ENCODE measurements at regions not wholly inside any gene's neighbourhood (a gene's known extent, or its start where the extent isn't known, plus 50 kb on each side); places are given as distances from the start of the nearest gene placed in this dataset.

GRCh38 chr14:65892315-65892714 lies 479.8 kb downstream of the FUT8 start (continued):
- TF ChIP-seq POU6F1 (CRISPR knock-in tag; IDR thresholded peaks at IDR 0.05; ENCODE audit: borderline replicate concordance, low read depth) (no peak), SNAI2 (CRISPR knock-in tag; IDR thresholded peaks at IDR 0.05) (no peak)

- TF ChIP-seq ZNF8 (CRISPR knock-in tag; IDR thresholded peaks at IDR 0.05), result no peak
- no peak for TF ChIP-seq ZNF565 (CRISPR knock-in tag; conservative IDR thresholded peaks at IDR 0.05; ENCODE audit: low read depth)
- TF ChIP-seq BACH2 (CRISPR knock-in tag; IDR thresholded peaks at IDR 0.05; ENCODE audit: borderline replicate concordance), result no peak
- no peak for TF ChIP-seq RARB (CRISPR knock-in tag; IDR thresholded peaks at IDR 0.05)
- TF ChIP-seq ARNTL (CRISPR knock-in tag; IDR thresholded peaks at IDR 0.05; ENCODE audit: borderline replicate concordance, low read depth), result no peak
- no peak for TF ChIP-seq ESRRG (CRISPR knock-in tag; IDR thresholded peaks at IDR 0.05)
- TF ChIP-seq CSDC2 (CRISPR knock-in tag; IDR thresholded peaks at IDR 0.05), result no peak
- TF ChIP-seq GLIS3 (CRISPR knock-in tag; IDR thresholded peaks at IDR 0.05), result no peak
- no peak for TF ChIP-seq TSHZ2 (CRISPR knock-in tag; IDR thresholded peaks at IDR 0.05)
- TF ChIP-seq TCF4 (CRISPR knock-in tag; IDR thresholded peaks at IDR 0.05; ENCODE audit: borderline replicate concordance), result no peak
- no peak for TF ChIP-seq PATZ1 (CRISPR knock-in tag; IDR thresholded peaks at IDR 0.05; ENCODE audit: borderline replicate concordance)
- no peak for TF ChIP-seq ZFP30 (CRISPR knock-in tag; IDR thresholded peaks at IDR 0.05)
- no peak for TF ChIP-seq ZFP3 (CRISPR knock-in tag; IDR thresholded peaks at IDR 0.05)
- no peak for TF ChIP-seq CREB5 (CRISPR knock-in tag; IDR thresholded peaks at IDR 0.05; ENCODE audit: low read depth)
- TF ChIP-seq PPARA (CRISPR knock-in tag; IDR thresholded peaks at IDR 0.05; ENCODE audit: borderline replicate concordance), result no peak
- no peak for ATAC-seq
These were observed 487.6 kb downstream of the FUT8 start for GRCh38 chr14:65900164-65900563.

GRCh38 chr14:65901595-65901994 lies 489.1 kb downstream of the FUT8 start:
- ATAC-seq, result no peak
- no peak for TF ChIP-seq SNAI2 (CRISPR knock-in tag; IDR thresholded peaks at IDR 0.05)
- no peak for TF ChIP-seq ZNF565 (CRISPR knock-in tag; conservative IDR thresholded peaks at IDR 0.05; ENCODE audit: low read depth)

- TF ChIP-seq CSRNP3 (CRISPR knock-in tag; IDR thresholded peaks at IDR 0.05) (no peak), ZFP30 (CRISPR knock-in tag; IDR thresholded peaks at IDR 0.05) (no peak), ZC3H10 (CRISPR knock-in tag; IDR thresholded peaks at IDR 0.05) (no peak), SNAI2 (CRISPR knock-in tag; IDR thresholded peaks at IDR 0.05) (no peak), ISL1 (CRISPR knock-in tag; IDR thresholded peaks at IDR 0.05) (no peak), ESRRG (CRISPR knock-in tag; IDR thresholded peaks at IDR 0.05) (no peak)
- no peak for ATAC-seq
These were observed 492.5 kb downstream of the FUT8 start for GRCh38 chr14:65904988-65905387.

Measured in SK-N-SH treated with all-trans-retinoic acid at 6 μM for 48 hours (cell line).